HepG2 (cell line): ENCODE measurements at regions not wholly inside any gene's neighbourhood (a gene's known extent, or its start where the extent isn't known, plus 50 kb on each side); places are given as distances from the start of the nearest gene placed in this dataset.

Experiments
- ATAC-seq: fragments of 200-7000 bp; cut with Tn5 transposase; 3 replicates; pipeline ENCODE4 v1.9.1; 2020; ENCODE audit warnings: mild to moderate bottlenecking, moderate library complexity
- BruUV-seq: library from RNA; stranded (reverse); fragments of 400-500 nt; replicated peaks from 2 replicates; lab custom pipeline; 2021; lab: Mats Ljungman, UMichigan
- CTCF ChIA-PET: fragments of 300-600 bp; formaldehyde crosslinking; extraction: SDS; loops from one replicate; lab custom pipeline; 2021; ENCODE audit warnings: low total read pairs, inconsistent platforms, low intra/inter-chr PET ratio; lab: Yijun Ruan, JAX
- POLR2A ChIA-PET: fragments of 350-600 bp; sonication (Branson Sonifier 250); formaldehyde crosslinking; loops from one replicate; lab custom pipeline; 2020; ENCODE audit warnings: antibody characterized with exemption, inconsistent platforms; lab: Yijun Ruan, JAX
- DNase-seq: peaks from one replicate; pipeline ENCODE4 v3.0.0-alpha.2; 2015; ENCODE audit warnings: low spot score
- FAIRE-seq: peaks from 3 replicates; lab custom pipeline; 2011; peaks lifted over from hg19 to GRCh38; lab: Jason Lieb, UNC
- H2AFZ ChIP-seq: one replicate; pipeline ENCODE4 v1.6.1; 2011; ENCODE audit warnings: low read length, inconsistent platforms
- H3K27ac ChIP-seq: fragments of 300-600 bp; 3 replicates; pipeline ENCODE4 v1.8.0; 2011; ENCODE audit warnings: mixed run types, mild to moderate bottlenecking, mixed read lengths, low read length, inconsistent platforms; ENCODE audit not compliant: insufficient read depth; ENCODE audit errors: extremely low read length
- H3K27me3 ChIP-seq, 2 experiments: fragments of 200-600 bp in 1 of 2; 2 replicates in 1 of 2; 3 replicates in 1 of 2; pipeline versions ENCODE4 v1.6.0 to v1.8.0; 2011; ENCODE audit warnings: low read length in 2 of 2, mild to moderate bottlenecking in 2 of 2, moderate library complexity in 2 of 2, inconsistent platforms in 1 of 2; ENCODE audit not compliant: insufficient read depth in 2 of 2, control insufficient read depth in 1 of 2
- H3K36me3 ChIP-seq, 2 experiments: fragments of 200-600 bp in 1 of 2; replicated peaks in 1 of 2; 2 replicates in 1 of 2; 3 replicates in 1 of 2; pipeline versions ENCODE4 v1.5.1 to v1.8.0; 2011; ENCODE audit warnings: low read length in 2 of 2, inconsistent platforms in 1 of 2; ENCODE audit not compliant: insufficient read depth in 2 of 2, control insufficient read depth in 1 of 2
- H3K4me1 ChIP-seq: 2 replicates; pipeline ENCODE4 v1.5.1; 2012; ENCODE audit warnings: low read length, inconsistent platforms; ENCODE audit not compliant: insufficient read depth
- H3K4me2 ChIP-seq: 2 replicates; pipeline ENCODE4 v1.6.0; 2011; ENCODE audit warnings: low read depth, low read length, inconsistent platforms
- H3K4me3 ChIP-seq, 3 experiments: fragments of 200-600 bp in 1 of 3; sonication (generic), shearing (Covaris generic) in 1 of 3; replicated peaks in 1 of 3; 2 replicates each; pipeline ENCODE4 v1.5.1; 2011 to 2016; ENCODE audit warnings: low read length in 3 of 3, inconsistent platforms in 2 of 3, low read depth in 2 of 3, mild to moderate bottlenecking in 2 of 3, control low read depth in 1 of 3, mixed read lengths in 1 of 3; ENCODE audit not compliant: insufficient read depth in 1 of 3
- H3K79me2 ChIP-seq: one replicate; pipeline ENCODE4 v1.6.1; 2011; ENCODE audit warnings: low read length, inconsistent platforms; ENCODE audit not compliant: insufficient read depth
- H3K9ac ChIP-seq: 2 replicates; pipeline ENCODE4 v1.6.0; 2011; ENCODE audit warnings: mild to moderate bottlenecking, low read depth, low read length, inconsistent platforms; ENCODE audit not compliant: insufficient read depth
- H3K9me3 ChIP-seq: 2 replicates; pipeline ENCODE4 v1.5.1; 2012; ENCODE audit warnings: mild to moderate bottlenecking, low read length
- H4K20me1 ChIP-seq: 2 replicates; pipeline ENCODE4 v1.6.0; 2011; ENCODE audit warnings: inconsistent platforms, mild to moderate bottlenecking, low read length, moderate library complexity; ENCODE audit not compliant: insufficient read depth
- DMAP1 ChIP-seq: IDR thresholded peaks from 2 replicates; pipeline ENCODE4 v1.6.1; 2016
- GATAD1 ChIP-seq: IDR thresholded peaks from 2 replicates; pipeline ENCODE4 v1.6.1; 2016; ENCODE audit warnings: missing genetic modification reagents, missing compliant biosample characterization
- GRHL1 ChIP-seq: sonication (generic); formaldehyde crosslinking; conservative IDR thresholded peaks from 2 replicates; pipeline ENCODE4 v1.8.0; 2022; ENCODE audit warnings: missing genetic modification reagents
- LBX2 ChIP-seq: sonication (generic); formaldehyde crosslinking; IDR thresholded peaks from 2 replicates; pipeline ENCODE4 v1.5.0; 2020; ENCODE audit warnings: missing genetic modification reagents, mild to moderate bottlenecking, borderline replicate concordance
- MAZ ChIP-seq, 2 experiments: sonication (generic) in 1 of 2; formaldehyde crosslinking in 1 of 2; IDR thresholded peaks; 2 replicates each; pipeline versions ENCODE4 v1.5.0 to v1.6.1; 2012 to 2020; ENCODE audit warnings: low read depth in 2 of 2, mild to moderate bottlenecking in 2 of 2, borderline replicate concordance in 1 of 2, improper control_type of control experiment in 1 of 2, low read length in 1 of 2, missing genetic modification reagents in 1 of 2, moderate library complexity in 1 of 2
- PITX1 ChIP-seq: sonication (generic); formaldehyde crosslinking; IDR thresholded peaks from 2 replicates; pipeline ENCODE4 v1.5.1; 2020; ENCODE audit warnings: mild to moderate bottlenecking, missing genetic modification reagents
- PRMT3 ChIP-seq: sonication (generic); formaldehyde crosslinking; IDR thresholded peaks from 2 replicates; pipeline ENCODE4 v1.8.1; 2022; ENCODE audit warnings: low read depth, mild to moderate bottlenecking, moderate library complexity, missing genetic modification reagents, borderline replicate concordance
- RARA ChIP-seq: IDR thresholded peaks from 2 replicates; pipeline ENCODE4 v1.6.1; 2016; ENCODE audit warnings: missing genetic modification reagents, missing compliant biosample characterization
- SMARCC2 ChIP-seq: fragments of 450-650 bp; IDR thresholded peaks from 2 replicates; pipeline ENCODE4 v1.6.1; 2017; ENCODE audit warnings: antibody characterized with exemption, mild to moderate bottlenecking
- ZBTB42 ChIP-seq: sonication (generic); formaldehyde crosslinking; IDR thresholded peaks from 2 replicates; pipeline ENCODE4 v1.5.0; 2020; ENCODE audit warnings: mild to moderate bottlenecking, missing genetic modification reagents
- ZFAT ChIP-seq: sonication (generic); formaldehyde crosslinking; conservative IDR thresholded peaks from 2 replicates; pipeline ENCODE4 v1.8.1; 2023; ENCODE audit warnings: missing genetic modification reagents, inconsistent platforms
- ZFP82 ChIP-seq: sonication (generic); formaldehyde crosslinking; IDR thresholded peaks from 2 replicates; pipeline ENCODE4 v1.5.1; 2020; ENCODE audit warnings: mild to moderate bottlenecking, missing genetic modification reagents, borderline replicate concordance
- ZNF251 ChIP-seq: sonication (generic); formaldehyde crosslinking; IDR thresholded peaks from 2 replicates; pipeline ENCODE4 v1.9.0; 2021; ENCODE audit warnings: mild to moderate bottlenecking, missing genetic modification reagents
- ZNF513 ChIP-seq: sonication (generic); formaldehyde crosslinking; conservative IDR thresholded peaks from 2 replicates; pipeline ENCODE4 v1.5.0; 2020; ENCODE audit warnings: missing genetic modification reagents
- ZNF577 ChIP-seq: sonication (generic); formaldehyde crosslinking; IDR thresholded peaks from 2 replicates; pipeline ENCODE4 v1.4.0; 2020; ENCODE audit warnings: mild to moderate bottlenecking, low read depth, missing genetic modification reagents, borderline replicate concordance
- ZNF607 ChIP-seq: sonication (generic); formaldehyde crosslinking; IDR thresholded peaks from 2 replicates; pipeline ENCODE4 v1.5.1; 2020; ENCODE audit warnings: missing genetic modification reagents, mild to moderate bottlenecking, borderline replicate concordance
- ZNF776 ChIP-seq: sonication (generic); formaldehyde crosslinking; IDR thresholded peaks from 2 replicates; pipeline ENCODE4 v1.4.0; 2020; ENCODE audit warnings: mild to moderate bottlenecking, missing genetic modification reagents
- ZNF83 ChIP-seq: sonication (generic); formaldehyde crosslinking; IDR thresholded peaks from 2 replicates; pipeline ENCODE4 v1.4.0; 2020; ENCODE audit warnings: missing genetic modification reagents, mild to moderate bottlenecking, borderline replicate concordance
- WGBS: methylation state at CpG from one replicate; pipeline ENCODE4 v1.1.6; 2017; ENCODE audit warnings: low lambda C conversion rate; 5-methylcytosine and 5-hydroxymethylcytosine counted together
- in situ Hi-C: cut with HindIII; loops from 2 replicates; pipeline ENCODE4 v1.10.0; 2017; ENCODE audit warnings: low pct_unique_long_range_greater_than_20kb; ENCODE audit not compliant: extremely low pct_ligation_motif_present
- intact Hi-C: fragments of 100-400 bp; cut with micrococcal nuclease; formaldehyde crosslinking; loops from one replicate; pipeline ENCODE4 v1.10.0; 2022; ENCODE audit not compliant: unreplicated experiment
- TF ChIP-seq, protein P1 (sequence below): sonication (generic); formaldehyde crosslinking; IDR thresholded peaks from 2 replicates; pipeline ENCODE4 v1.5.0; 2020; ENCODE audit warnings: mild to moderate bottlenecking, missing genetic modification reagents

DNA sequence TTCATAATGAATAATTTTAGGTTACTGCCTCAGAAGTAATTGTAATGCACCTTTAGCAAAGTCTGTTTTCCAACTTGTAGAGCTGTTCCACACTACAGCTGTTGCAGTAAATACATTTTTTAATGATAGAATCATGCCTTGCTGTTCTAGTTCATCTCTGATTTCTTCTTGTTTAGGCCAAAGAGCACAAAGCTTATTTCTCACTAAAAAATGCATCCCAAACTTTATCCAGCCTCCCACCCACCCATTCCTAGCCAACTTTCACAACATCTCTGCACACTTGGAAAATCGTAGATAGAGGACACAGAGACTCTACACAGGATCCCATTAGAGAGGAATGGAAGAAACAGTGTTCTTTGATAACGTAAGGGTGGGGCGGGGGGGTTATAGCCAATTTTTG lies 252.2 kb upstream of the DYNLRB2 start:
- ChIA-PET CTCF (no interaction called here), POLR2A (no interaction called here)
- 9% methylated on average over 3 of the region's 3 CpGs for WGBS
- Histone ChIP-seq H2AFZ (no peak overlapping the region), H3K36me3 (no peaks in the 10 kb centered on the region), H3K4me2 (no peak overlapping the region), H3K4me3 (no peak overlapping the region), H3K9me3 (no peaks in the 10 kb centered on the region), H3K4me1 (no peaks in the 10 kb centered on the region), H3K27ac (no peak overlapping the region), H3K9ac (no peak overlapping the region), H3K79me2 (no peaks in the 10 kb centered on the region), H4K20me1 (no peaks in the 10 kb centered on the region), H3K27me3 (no peaks in the 10 kb centered on the region; a peak in 1 of 5 replicates)
- no TSS peak for BruUV-seq
- in situ Hi-C loops (no loop called here), intact Hi-C loops (no loop called here)
- DNase-seq (no peak), ATAC-seq (no peak), FAIRE-seq (no peak)
- no peak for TF ChIP-seq PRMT3 (CRISPR knock-in tag)
- TF ChIP-seq RARA (CRISPR knock-in tag): no peak
- no peak for TF ChIP-seq ZNF607 (CRISPR knock-in tag)
- TF ChIP-seq LBX2: no peak
- no peak for TF ChIP-seq MAZ (IDR thresholded peaks at IDR 0.05; ENCODE audit: borderline replicate concordance, low read depth, low read length)
- no peak for TF ChIP-seq MAZ (CRISPR knock-in tag; IDR thresholded peaks at IDR 0.05; ENCODE audit: low read depth)
- no peak for TF ChIP-seq ZFAT (CRISPR knock-in tag)
- TF ChIP-seq ZNF577 (CRISPR knock-in tag): no peak
- TF ChIP-seq ZNF83 (CRISPR knock-in tag): no peak
- TF ChIP-seq GRHL1 (CRISPR knock-in tag): no peak
- no peak for TF ChIP-seq PITX1 (CRISPR knock-in tag)
- TF ChIP-seq, protein P1, sequence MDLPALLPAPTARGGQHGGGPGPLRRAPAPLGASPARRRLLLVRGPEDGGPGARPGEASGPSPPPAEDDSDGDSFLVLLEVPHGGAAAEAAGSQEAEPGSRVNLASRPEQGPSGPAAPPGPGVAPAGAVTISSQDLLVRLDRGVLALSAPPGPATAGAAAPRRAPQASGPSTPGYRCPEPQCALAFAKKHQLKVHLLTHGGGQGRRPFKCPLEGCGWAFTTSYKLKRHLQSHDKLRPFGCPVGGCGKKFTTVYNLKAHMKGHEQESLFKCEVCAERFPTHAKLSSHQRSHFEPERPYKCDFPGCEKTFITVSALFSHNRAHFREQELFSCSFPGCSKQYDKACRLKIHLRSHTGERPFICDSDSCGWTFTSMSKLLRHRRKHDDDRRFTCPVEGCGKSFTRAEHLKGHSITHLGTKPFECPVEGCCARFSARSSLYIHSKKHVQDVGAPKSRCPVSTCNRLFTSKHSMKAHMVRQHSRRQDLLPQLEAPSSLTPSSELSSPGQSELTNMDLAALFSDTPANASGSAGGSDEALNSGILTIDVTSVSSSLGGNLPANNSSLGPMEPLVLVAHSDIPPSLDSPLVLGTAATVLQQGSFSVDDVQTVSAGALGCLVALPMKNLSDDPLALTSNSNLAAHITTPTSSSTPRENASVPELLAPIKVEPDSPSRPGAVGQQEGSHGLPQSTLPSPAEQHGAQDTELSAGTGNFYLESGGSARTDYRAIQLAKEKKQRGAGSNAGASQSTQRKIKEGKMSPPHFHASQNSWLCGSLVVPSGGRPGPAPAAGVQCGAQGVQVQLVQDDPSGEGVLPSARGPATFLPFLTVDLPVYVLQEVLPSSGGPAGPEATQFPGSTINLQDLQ (CRISPR knock-in tag): no peak
- no peak for TF ChIP-seq ZNF513 (CRISPR knock-in tag)
- TF ChIP-seq DMAP1 (CRISPR knock-in tag): no peak
- TF ChIP-seq GATAD1 (CRISPR knock-in tag): no peak
- TF ChIP-seq SMARCC2: no peak
- TF ChIP-seq ZNF776 (CRISPR knock-in tag): no peak
- no peak for TF ChIP-seq ZFP82 (CRISPR knock-in tag)
- no peak for TF ChIP-seq ZNF251
- TF ChIP-seq ZBTB42 (CRISPR knock-in tag): no peak
